IgD-negative memory B cell (primary cell): ENCODE measurements at regions not wholly inside any gene's neighbourhood (a gene's known extent, or its start where the extent isn't known, plus 50 kb on each side); places are given as distances from the start of the nearest gene placed in this dataset.

Source experiments
- H3K27ac Mint-ChIP-seq, 3 donors: one replicate each; pipeline ENCODE4 v1.8.0; 2020 to 2022; ENCODE audit warnings: mild to moderate bottlenecking in 3 of 3, mixed read lengths in 3 of 3, moderate library complexity in 1 of 3
- H3K27me3 Mint-ChIP-seq: one replicate; pipeline ENCODE4 v1.8.0; 2021; ENCODE audit warnings: mixed read lengths
- H3K36me3 Mint-ChIP-seq: one replicate; pipeline ENCODE4 v1.8.0; 2020; ENCODE audit warnings: mild to moderate bottlenecking, mixed read lengths
- H3K4me1 Mint-ChIP-seq, 3 donors: one replicate each; pipeline ENCODE4 v1.8.0; 2020 to 2022; ENCODE audit warnings: mixed read lengths in 3 of 3, mild to moderate bottlenecking in 1 of 3
- H3K4me3 Mint-ChIP-seq, 4 donors: one replicate each; pipeline ENCODE4 v1.8.0; 2020 to 2022; ENCODE audit warnings: mild to moderate bottlenecking in 4 of 4, mixed read lengths in 4 of 4, moderate library complexity in 3 of 4
- H3K9me3 Mint-ChIP-seq, 3 donors: one replicate each; pipeline ENCODE4 v1.8.0; 2020 to 2021; ENCODE audit warnings: mixed read lengths in 3 of 3, mild to moderate bottlenecking in 1 of 3

- no peak overlapping the region for H3K27ac Mint-ChIP-seq
- H3K4me3 Mint-ChIP-seq, result no peak overlapping the region
- peaks cover 4% of the 10 kb centered on the region for H3K36me3 Mint-ChIP-seq
- no peaks in the 10 kb centered on the region for H3K9me3 Mint-ChIP-seq
- no peaks in the 10 kb centered on the region for H3K27me3 Mint-ChIP-seq
- peaks cover 34 to 40% (median 36%) of the 10 kb centered on the region in 3 donors for H3K4me1 Mint-ChIP-seq
Observed at GRCh38 chr13:73910733-73911132, 223.5 kb downstream of the KLF12 start.

- peak overlapping the region in 1 of 3 donors; percentile 29 for H3K27ac Mint-ChIP-seq
- H3K9me3 Mint-ChIP-seq, result peaks cover 0 to 2% (median 0%) of the 10 kb centered on the region in 3 donors
- peaks cover 2% of the 10 kb centered on the region for H3K36me3 Mint-ChIP-seq
- no peak overlapping the region for H3K4me3 Mint-ChIP-seq
- H3K4me1 Mint-ChIP-seq, result peaks cover 20 to 28% (median 26%) of the 10 kb centered on the region in 3 donors
- no peaks in the 10 kb centered on the region for H3K27me3 Mint-ChIP-seq
Observed at GRCh38 chr13:73908809-73909208, 225.4 kb downstream of the KLF12 start.

GRCh38 chr13:73904625-73905024 lies 229.6 kb downstream of the KLF12 start:
- Mint-ChIP-seq H3K4me1 (peaks cover 12 to 35% (median 25%) of the 10 kb centered on the region in 3 donors), H3K27ac (no peak overlapping the region), H3K27me3 (no peaks in the 10 kb centered on the region), H3K36me3 (peaks cover 4% of the 10 kb centered on the region), H3K4me3 (no peak overlapping the region), H3K9me3 (peaks cover 2 to 3% (median 2%) of the 10 kb centered on the region in 3 donors)

- Mint-ChIP-seq H3K36me3 (peaks cover 2% of the 10 kb centered on the region), H3K27ac (no peak overlapping the region)
Observed at GRCh38 chr13:73903561-73903960, 230.6 kb downstream of the KLF12 start.

GRCh38 chr13:73902847-73903246 lies 231.4 kb downstream of the KLF12 start:
- Mint-ChIP-seq H3K4me3 (no peak overlapping the region), H3K4me1 (peaks cover 21 to 43% (median 37%) of the 10 kb centered on the region in 3 donors), H3K27ac (no peak overlapping the region), H3K9me3 (peaks cover 2 to 3% (median 2%) of the 10 kb centered on the region in 3 donors), H3K27me3 (no peaks in the 10 kb centered on the region), H3K36me3 (peaks cover 4% of the 10 kb centered on the region)

More at GRCh38 chr13:73903561-73903960, 230.6 kb downstream of the KLF12 start:
- Mint-ChIP-seq H3K4me3 (no peak overlapping the region), H3K9me3 (peaks cover 2 to 3% (median 2%) of the 10 kb centered on the region in 3 donors), H3K4me1 (peaks cover 16 to 36% (median 31%) of the 10 kb centered on the region in 3 donors), H3K27me3 (no peaks in the 10 kb centered on the region)

- H3K27ac Mint-ChIP-seq, result no peak overlapping the region
- H3K4me3 Mint-ChIP-seq, result no peak overlapping the region
- peaks cover 4% of the 10 kb centered on the region for H3K36me3 Mint-ChIP-seq
- no peaks in the 10 kb centered on the region for H3K27me3 Mint-ChIP-seq
- H3K9me3 Mint-ChIP-seq, result peaks cover 2 to 3% (median 2%) of the 10 kb centered on the region in 3 donors
- H3K4me1 Mint-ChIP-seq, result peaks cover 25 to 48% (median 40%) of the 10 kb centered on the region in 3 donors
Observed at GRCh38 chr13:73902296-73902695, 231.9 kb downstream of the KLF12 start.

- peaks cover 2 to 3% (median 2%) of the 10 kb centered on the region in 3 donors for H3K9me3 Mint-ChIP-seq
- peaks cover 4% of the 10 kb centered on the region for H3K36me3 Mint-ChIP-seq
- no peak overlapping the region for H3K4me3 Mint-ChIP-seq
- no peak overlapping the region for H3K27ac Mint-ChIP-seq
- no peaks in the 10 kb centered on the region for H3K27me3 Mint-ChIP-seq
- H3K4me1 Mint-ChIP-seq, result peaks cover 25 to 53% (median 40%) of the 10 kb centered on the region in 3 donors
Observed at GRCh38 chr13:73901324-73902068, 232.7 kb downstream of the KLF12 start.

- peaks cover 25 to 53% (median 40%) of the 10 kb centered on the region in 3 donors for H3K4me1 Mint-ChIP-seq
Observed at GRCh38 chr13:73900591-73900990, 233.6 kb downstream of the KLF12 start.

GRCh38 chr13:73898899-73899298 lies 235.3 kb downstream of the KLF12 start:
- Mint-ChIP-seq H3K4me1 (peaks cover 27 to 57% (median 36%) of the 10 kb centered on the region in 3 donors), H3K27me3 (no peaks in the 10 kb centered on the region), H3K9me3 (peaks cover 0 to 3% (median 2%) of the 10 kb centered on the region in 3 donors), H3K4me3 (peak overlapping the region in 1 of 4 donors; percentile 59), H3K27ac (no peak overlapping the region), H3K36me3 (peaks cover 4% of the 10 kb centered on the region)

More at GRCh38 chr13:73900591-73900990, 233.6 kb downstream of the KLF12 start:
- peak overlapping the region in 1 of 4 donors; percentile 10 for H3K4me3 Mint-ChIP-seq
- no peaks in the 10 kb centered on the region for H3K27me3 Mint-ChIP-seq
- no peak overlapping the region for H3K27ac Mint-ChIP-seq
- peaks cover 2 to 3% (median 2%) of the 10 kb centered on the region in 3 donors for H3K9me3 Mint-ChIP-seq
- peaks cover 4% of the 10 kb centered on the region for H3K36me3 Mint-ChIP-seq

GRCh38 chr13:73898276-73898675 lies 235.9 kb downstream of the KLF12 start:
- Mint-ChIP-seq H3K4me3 (peak overlapping the region in 1 of 4 donors; percentile 18), H3K4me1 (peaks cover 27 to 56% (median 34%) of the 10 kb centered on the region in 3 donors), H3K27ac (no peak overlapping the region), H3K27me3 (no peaks in the 10 kb centered on the region), H3K9me3 (peaks cover 0 to 3% (median 2%) of the 10 kb centered on the region in 3 donors), H3K36me3 (peaks cover 4% of the 10 kb centered on the region)

GRCh38 chr13:73894995-73895571 lies 239.1 kb downstream of the KLF12 start:
- Mint-ChIP-seq H3K27me3 (no peaks in the 10 kb centered on the region), H3K9me3 (no peaks in the 10 kb centered on the region), H3K36me3 (peaks cover 3% of the 10 kb centered on the region), H3K27ac (peak overlapping the region in 1 of 3 donors; percentile 1), H3K4me3 (no peak overlapping the region), H3K4me1 (peaks cover 21 to 39% (median 25%) of the 10 kb centered on the region in 3 donors)

GRCh38 chr13:73893833-73894232 lies 240.4 kb downstream of the KLF12 start:
- Mint-ChIP-seq H3K4me1 (peaks cover 16 to 33% (median 17%) of the 10 kb centered on the region in 3 donors), H3K4me3 (no peak overlapping the region), H3K36me3 (peaks cover 4% of the 10 kb centered on the region), H3K9me3 (no peaks in the 10 kb centered on the region), H3K27ac (no peak overlapping the region), H3K27me3 (no peaks in the 10 kb centered on the region)

GRCh38 chr13:73891805-73892204 lies 242.4 kb downstream of the KLF12 start:
- Mint-ChIP-seq H3K36me3 (peaks cover 5% of the 10 kb centered on the region), H3K4me1 (peaks cover 4 to 14% (median 5%) of the 10 kb centered on the region in 3 donors), H3K9me3 (no peaks in the 10 kb centered on the region), H3K4me3 (no peak overlapping the region), H3K27me3 (no peaks in the 10 kb centered on the region), H3K27ac (no peak overlapping the region)

- Mint-ChIP-seq H3K36me3 (peaks cover 19% of the 10 kb centered on the region), H3K27me3 (no peaks in the 10 kb centered on the region), H3K27ac (no peak overlapping the region), H3K4me3 (no peak overlapping the region), H3K4me1 (peaks cover 20 to 23% (median 20%) of the 10 kb centered on the region in 3 donors), H3K9me3 (no peaks in the 10 kb centered on the region)
Observed at GRCh38 chr13:73883162-73883561, 251.0 kb downstream of the KLF12 start.

GRCh38 chr13:73880365-73880764 lies 253.8 kb downstream of the KLF12 start:
- no peak overlapping the region for H3K27ac Mint-ChIP-seq
- H3K4me3 Mint-ChIP-seq, result no peak overlapping the region
- peaks cover 0 to 3% (median 1%) of the 10 kb centered on the region in 3 donors for H3K9me3 Mint-ChIP-seq
- peaks cover 6% of the 10 kb centered on the region for H3K36me3 Mint-ChIP-seq
- H3K4me1 Mint-ChIP-seq, result peaks cover 20 to 25% (median 22%) of the 10 kb centered on the region in 3 donors
- no peaks in the 10 kb centered on the region for H3K27me3 Mint-ChIP-seq
